ENCODE measurements at regions not wholly inside any gene's neighbourhood (a gene's known extent, or its start where the extent isn't known, plus 50 kb on each side); places are given as distances from the start of the nearest gene placed in this dataset.

DNA sequence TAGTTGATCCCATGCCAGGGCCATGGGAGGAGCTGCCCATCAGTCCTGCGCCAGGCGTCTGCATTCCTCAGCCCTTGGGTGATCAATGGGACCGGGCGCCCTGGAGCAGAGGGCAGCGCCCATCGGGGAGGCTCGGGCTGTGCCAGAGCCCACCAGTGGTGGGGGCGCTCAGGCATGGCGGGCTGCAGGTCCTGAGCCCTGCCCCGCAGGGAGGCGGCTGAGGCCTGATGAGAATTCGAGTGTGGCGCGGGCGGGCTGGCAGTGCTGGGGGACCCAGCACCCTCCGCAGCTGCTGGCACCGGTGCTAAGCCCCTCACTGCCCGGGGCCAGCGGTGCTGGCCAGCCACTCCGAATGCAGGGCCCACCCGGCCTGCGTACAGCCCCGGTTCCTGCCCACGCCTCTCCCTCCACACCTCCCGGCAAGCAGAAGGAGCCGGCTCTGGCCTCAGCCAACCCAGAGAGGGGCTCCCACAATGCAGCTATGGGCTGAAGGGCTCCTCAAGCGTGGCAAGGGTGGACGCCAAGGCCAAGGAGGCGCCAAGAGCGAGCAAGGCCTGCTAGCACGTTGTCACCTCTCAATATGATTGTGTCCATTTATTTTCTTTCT lies 238.1 kb upstream of the OLFM3 start:
- TF ChIP-seq, protein P1, sequence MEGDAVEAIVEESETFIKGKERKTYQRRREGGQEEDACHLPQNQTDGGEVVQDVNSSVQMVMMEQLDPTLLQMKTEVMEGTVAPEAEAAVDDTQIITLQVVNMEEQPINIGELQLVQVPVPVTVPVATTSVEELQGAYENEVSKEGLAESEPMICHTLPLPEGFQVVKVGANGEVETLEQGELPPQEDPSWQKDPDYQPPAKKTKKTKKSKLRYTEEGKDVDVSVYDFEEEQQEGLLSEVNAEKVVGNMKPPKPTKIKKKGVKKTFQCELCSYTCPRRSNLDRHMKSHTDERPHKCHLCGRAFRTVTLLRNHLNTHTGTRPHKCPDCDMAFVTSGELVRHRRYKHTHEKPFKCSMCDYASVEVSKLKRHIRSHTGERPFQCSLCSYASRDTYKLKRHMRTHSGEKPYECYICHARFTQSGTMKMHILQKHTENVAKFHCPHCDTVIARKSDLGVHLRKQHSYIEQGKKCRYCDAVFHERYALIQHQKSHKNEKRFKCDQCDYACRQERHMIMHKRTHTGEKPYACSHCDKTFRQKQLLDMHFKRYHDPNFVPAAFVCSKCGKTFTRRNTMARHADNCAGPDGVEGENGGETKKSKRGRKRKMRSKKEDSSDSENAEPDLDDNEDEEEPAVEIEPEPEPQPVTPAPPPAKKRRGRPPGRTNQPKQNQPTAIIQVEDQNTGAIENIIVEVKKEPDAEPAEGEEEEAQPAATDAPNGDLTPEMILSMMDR (IDR thresholded peaks at IDR 0.05) = no peak
- TF ChIP-seq POLR2AphosphoS5 (IDR thresholded peaks at IDR 0.05) = no peak

Measured in breast epithelium (tissue), 3 donors.